GM06990 (cell line): ENCODE measurements at regions not wholly inside any gene's neighbourhood (a gene's known extent, or its start where the extent isn't known, plus 50 kb on each side); places are given as distances from the start of the nearest gene placed in this dataset.

Experiments
- DNase-seq: peaks from one replicate; pipeline ENCODE4 v3.0.0-alpha.2; 2011; ENCODE audit not compliant: insufficient read length; ENCODE audit errors: extremely low read depth
- H3K27me3 ChIP-seq: replicated peaks from 2 replicates; pipeline ENCODE4 v1.6.0; 2011; ENCODE audit warnings: low read length; ENCODE audit not compliant: control insufficient read depth, insufficient read depth
- H3K36me3 ChIP-seq: 2 replicates; pipeline ENCODE4 v1.5.1; 2011; ENCODE audit warnings: low read length; ENCODE audit not compliant: control insufficient read depth, insufficient read depth
- H3K4me3 ChIP-seq: replicated peaks from 2 replicates; pipeline ENCODE4 v1.5.1; 2011; ENCODE audit warnings: low read depth, mild to moderate bottlenecking, control low read depth, low read length
- TF ChIP-seq, protein P1 (sequence below): IDR thresholded peaks from 2 replicates; pipeline ENCODE4 v1.5.1; 2011; ENCODE audit warnings: low read length, control low read depth, mild to moderate bottlenecking, inconsistent platforms; ENCODE audit not compliant: insufficient read depth, poor library complexity, severe bottlenecking

DNA sequence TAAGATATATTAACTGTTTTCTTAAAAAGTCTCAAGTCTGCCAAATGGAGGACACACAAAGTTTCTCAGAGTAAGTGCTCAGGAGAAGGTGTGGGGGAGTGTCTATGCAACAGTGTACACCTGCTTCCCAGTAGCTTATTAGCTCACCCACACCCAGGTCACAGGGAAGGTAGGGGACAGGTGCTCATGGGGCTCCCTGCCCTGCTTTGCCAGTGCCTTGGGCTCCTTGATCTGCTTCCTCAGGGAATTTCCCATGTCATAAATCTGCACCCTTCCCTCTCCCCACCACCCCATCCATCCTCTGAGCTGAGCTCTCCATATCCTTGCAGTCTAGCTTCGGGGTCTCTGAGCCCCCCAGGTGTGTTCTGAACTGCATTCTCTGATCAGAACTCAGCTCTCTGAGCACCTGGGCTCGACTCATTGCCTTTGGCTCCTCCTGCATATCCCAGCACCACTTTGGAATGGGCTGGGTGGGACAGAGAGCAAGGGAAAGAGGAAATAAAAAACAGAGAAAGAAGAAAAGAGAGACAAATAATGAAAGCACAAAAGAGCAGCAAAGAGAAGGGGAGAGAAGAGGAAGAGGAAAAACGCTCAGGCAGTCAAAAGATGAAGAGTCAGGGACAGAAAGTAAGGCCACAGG lies 87.0 kb upstream of the ATP1B1 start:
- DNase-seq, result no peak
- TF ChIP-seq, protein P1, sequence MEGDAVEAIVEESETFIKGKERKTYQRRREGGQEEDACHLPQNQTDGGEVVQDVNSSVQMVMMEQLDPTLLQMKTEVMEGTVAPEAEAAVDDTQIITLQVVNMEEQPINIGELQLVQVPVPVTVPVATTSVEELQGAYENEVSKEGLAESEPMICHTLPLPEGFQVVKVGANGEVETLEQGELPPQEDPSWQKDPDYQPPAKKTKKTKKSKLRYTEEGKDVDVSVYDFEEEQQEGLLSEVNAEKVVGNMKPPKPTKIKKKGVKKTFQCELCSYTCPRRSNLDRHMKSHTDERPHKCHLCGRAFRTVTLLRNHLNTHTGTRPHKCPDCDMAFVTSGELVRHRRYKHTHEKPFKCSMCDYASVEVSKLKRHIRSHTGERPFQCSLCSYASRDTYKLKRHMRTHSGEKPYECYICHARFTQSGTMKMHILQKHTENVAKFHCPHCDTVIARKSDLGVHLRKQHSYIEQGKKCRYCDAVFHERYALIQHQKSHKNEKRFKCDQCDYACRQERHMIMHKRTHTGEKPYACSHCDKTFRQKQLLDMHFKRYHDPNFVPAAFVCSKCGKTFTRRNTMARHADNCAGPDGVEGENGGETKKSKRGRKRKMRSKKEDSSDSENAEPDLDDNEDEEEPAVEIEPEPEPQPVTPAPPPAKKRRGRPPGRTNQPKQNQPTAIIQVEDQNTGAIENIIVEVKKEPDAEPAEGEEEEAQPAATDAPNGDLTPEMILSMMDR, result no peak
- Histone ChIP-seq H3K27me3 (no peaks in the 10 kb centered on the region), H3K36me3 (no peaks in the 10 kb centered on the region), H3K4me3 (no peak overlapping the region)

GRCh38 chr1:169020684-169021083 lies 85.8 kb upstream of the ATP1B1 start:
- H3K36me3 ChIP-seq, result no peaks in the 10 kb centered on the region
- no peak for DNase-seq
- TF ChIP-seq, protein P1, result no peak
- H3K4me3 ChIP-seq, result no peak overlapping the region
- no peaks in the 10 kb centered on the region for H3K27me3 ChIP-seq

DNA sequence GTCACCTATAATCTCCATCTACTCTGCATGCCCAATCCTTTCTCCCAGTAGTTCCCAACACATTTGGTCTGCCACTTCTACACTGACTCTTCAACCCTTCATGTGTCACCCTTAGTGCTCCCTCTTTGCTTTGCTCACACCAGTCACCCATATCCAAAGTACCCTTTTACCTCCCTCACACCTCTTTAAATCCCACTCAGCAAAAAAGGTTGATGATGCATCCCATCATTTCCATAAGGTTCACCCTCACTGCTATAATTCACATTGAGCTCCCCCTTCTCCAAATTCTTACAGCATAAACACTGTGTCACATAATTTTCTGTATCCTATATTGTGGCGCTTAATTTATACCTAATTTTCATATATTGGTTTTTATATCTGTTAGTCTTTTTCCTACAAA lies 83.8 kb upstream of the ATP1B1 start:
- H3K4me3 ChIP-seq, result no peak overlapping the region
- TF ChIP-seq, protein P1, result no peak
- H3K36me3 ChIP-seq, result no peaks in the 10 kb centered on the region

DNA sequence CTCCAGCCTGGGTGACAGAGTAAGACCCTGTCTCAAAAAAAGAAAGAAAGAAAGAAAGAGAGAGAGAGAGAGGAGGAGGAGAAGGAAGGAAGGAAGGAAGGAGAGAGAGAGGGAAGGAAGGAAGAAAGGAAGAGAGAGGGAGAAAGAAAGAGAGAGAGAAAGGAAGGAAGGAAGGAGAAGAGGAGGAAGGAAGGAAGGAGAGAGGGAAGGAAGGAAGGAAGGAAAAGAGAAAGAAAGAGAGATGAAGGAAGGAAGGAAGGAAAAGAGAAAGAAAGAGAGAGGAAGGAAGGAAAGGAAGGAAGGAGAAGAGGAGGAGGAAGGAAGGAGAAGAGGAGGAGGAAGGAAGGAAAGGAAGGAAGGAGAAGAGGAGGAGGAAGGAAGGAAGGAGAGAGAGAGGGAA lies 82.2 kb upstream of the ATP1B1 start:
- TF ChIP-seq, protein P1, result no peak
- no peaks in the 10 kb centered on the region for H3K36me3 ChIP-seq
- H3K27me3 ChIP-seq, result no peaks in the 10 kb centered on the region
- DNase-seq, result no peak
- no peak overlapping the region for H3K4me3 ChIP-seq

More for the DNA sequence above, 83.8 kb upstream of the ATP1B1 start:
- DNase-seq, result no peak
- H3K27me3 ChIP-seq, result no peaks in the 10 kb centered on the region

DNA sequence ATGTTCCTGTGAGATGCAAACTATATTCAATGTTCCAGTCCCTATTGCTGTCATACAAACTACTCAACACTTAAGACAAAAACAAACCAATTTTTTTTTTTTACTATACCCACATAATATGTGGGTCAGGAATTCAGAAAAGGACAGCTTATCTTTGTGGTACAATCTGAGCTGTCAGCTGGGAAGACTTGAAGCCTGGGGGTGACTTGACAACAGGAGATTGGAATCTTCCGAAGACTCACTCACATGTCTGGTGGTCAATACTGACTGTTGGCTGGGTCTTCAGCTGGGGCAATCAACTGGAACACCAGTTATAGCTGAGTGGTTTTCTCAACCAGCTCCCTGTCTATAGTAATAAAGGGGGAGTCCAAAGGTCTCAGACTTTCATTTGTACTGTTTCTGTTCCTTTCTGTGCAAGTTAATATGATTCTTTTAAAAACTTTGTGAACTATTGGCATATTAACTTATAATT lies 81.7 kb upstream of the ATP1B1 start:
- DNase-seq, result peak; percentile 46
- no peaks in the 10 kb centered on the region for H3K36me3 ChIP-seq
- H3K4me3 ChIP-seq, result no peak overlapping the region
- TF ChIP-seq, protein P1, result no peak
- H3K27me3 ChIP-seq, result no peaks in the 10 kb centered on the region

DNA sequence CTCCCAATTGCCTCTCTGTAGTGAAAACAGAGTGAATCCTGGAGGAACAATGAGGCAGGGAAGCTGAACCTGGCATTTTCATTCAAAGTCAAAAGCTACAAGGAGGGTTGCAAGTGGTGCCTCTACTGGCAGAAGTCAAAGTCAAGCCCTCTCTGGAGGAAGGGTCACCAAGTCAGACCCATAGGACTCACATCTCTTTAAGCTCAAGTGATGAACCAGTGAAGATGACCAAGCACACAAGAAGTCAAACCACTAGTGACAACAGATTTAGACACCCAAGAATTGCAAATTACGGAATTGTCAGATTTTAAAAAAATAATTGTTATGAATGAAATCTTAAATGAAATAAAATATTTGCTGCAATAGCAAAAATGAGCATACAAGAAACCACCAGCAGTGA lies 81.1 kb upstream of the ATP1B1 start:
- TF ChIP-seq, protein P1, result peak; percentile 11
- Histone ChIP-seq H3K36me3 (no peaks in the 10 kb centered on the region), H3K4me3 (no peak overlapping the region), H3K27me3 (no peaks in the 10 kb centered on the region)
- DNase-seq, result no peak
